ENCODE measurements at regions not wholly inside any gene's neighbourhood (a gene's known extent, or its start where the extent isn't known, plus 50 kb on each side); places are given as distances from the start of the nearest gene placed in this dataset.

DNA sequence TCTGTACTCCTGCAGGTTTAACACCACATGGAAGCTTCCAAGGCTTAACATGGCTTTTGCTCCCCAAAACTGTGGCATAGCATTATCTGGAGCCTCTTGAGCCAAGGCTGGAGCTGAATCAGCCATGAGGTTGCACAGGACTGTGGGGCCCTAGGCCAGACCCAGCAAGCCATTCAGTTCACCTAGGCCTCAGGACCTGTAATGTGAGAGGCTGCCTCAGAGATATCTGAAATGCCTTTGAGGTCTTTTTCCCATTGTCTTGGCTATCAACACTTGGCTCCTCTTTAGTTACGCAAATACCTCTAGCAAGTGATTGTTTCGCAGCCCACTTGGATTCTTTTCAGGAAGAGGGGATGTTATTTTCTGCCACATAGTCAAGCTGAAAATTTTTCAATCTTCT, 72.0 kb downstream of the VPREB1 start:
- H3K9ac ChIP-seq (replicated peaks in 1 of 4; ENCODE audit: extremely low read depth in 1 of 4, low read depth in 3 of 4, low read length in 3 of 4) = no peak overlapping the region
- 0 out of 8 replicates have a peak overlapping the region, but pooled peaks of 1 of the 4 experiments have one; percentile 7 for H3K4me3 ChIP-seq (ENCODE audit: extremely low read depth in 1 of 4, insufficient read depth in 2 of 4, low read depth in 3 of 4, low read length in 4 of 4)
- CTCF ChIA-PET (ENCODE audit: partially characterized antibody) = interaction anchor here (2.1 kb wide), 1 partner anchor 115 kb away, joined by 5 read pairs; no protein-coding TSS in a partner anchor
- H3K23me2 ChIP-seq (ENCODE audit: low read depth, low read length) = no peaks in the 10 kb centered on the region
- 77% methylated on average over 2 of the region's 2 CpGs; no CpG with 5 or more reads in 1 of the 2 experiments for WGBS, 2 experiments (ENCODE audit: extremely low coverage in 1 of 2, insufficient coverage in 1 of 2, insufficient read length in 1 of 2, insufficient replicate concordance in 2 of 2, low coverage in 1 of 2, low lambda C conversion rate in 2 of 2, missing lambda C conversion rate in 1 of 2)
- H3K36me3 ChIP-seq (ENCODE audit: control insufficient read depth in 2 of 4, insufficient read depth in 4 of 4, low read length in 3 of 4) = peaks cover 3 to 18% (median 7%) of the 10 kb centered on the region in 4 experiments; a peak in 6 of 8 replicates
- H3K27me3 ChIP-seq (replicated peaks in 1 of 4; ENCODE audit: control insufficient read depth in 3 of 4, extremely low read depth in 1 of 4, insufficient read depth in 3 of 4, low read length in 3 of 4) = peaks cover 15 to 45% (median 31%) of the 10 kb centered on the region in 4 experiments
- H3K23ac ChIP-seq (ENCODE audit: insufficient read length) = no peak overlapping the region
- H3K79me2 ChIP-seq (ENCODE audit: control insufficient read depth in 1 of 2, insufficient read depth in 2 of 2, low read length in 2 of 2) = no peaks in the 10 kb centered on the region
- peaks cover 0 to 5% of the 10 kb centered on the region in 2 experiments for H4K20me1 ChIP-seq (replicated peaks in 1 of 2; ENCODE audit: control insufficient read depth in 1 of 2, insufficient read depth in 2 of 2, low read length in 2 of 2)
- 0 out of 2 replicates have a peak overlapping the region, but pooled peaks have one; percentile 29 for H2BK20ac ChIP-seq (ENCODE audit: low read length)
- no peak overlapping the region for H2BK15ac ChIP-seq (ENCODE audit: low read length)
- H4K5ac ChIP-seq (ENCODE audit: insufficient read length, low read depth, low read length) = no peak overlapping the region
- no peak overlapping the region for H3K27ac ChIP-seq (ENCODE audit: low read depth, low read length)
- DNase-seq (ENCODE audit: low read depth in 1 of 2, low spot score in 2 of 2) = no peak
- H2AK5ac ChIP-seq (ENCODE audit: low read depth, low read length) = no peak overlapping the region
- no peak overlapping the region for H4K91ac ChIP-seq (replicated peaks; ENCODE audit: insufficient read length, low read length)
- H2BK5ac ChIP-seq (ENCODE audit: low read depth, low read length) = 0 out of 2 replicates have a peak overlapping the region, but pooled peaks have one; percentile 56
- POLR2A ChIA-PET (ENCODE audit: partially characterized antibody) = no interaction called here
- H3K4ac ChIP-seq (replicated peaks; ENCODE audit: insufficient read length, low read depth, low read length) = no peak overlapping the region
- H2AFZ ChIP-seq (ENCODE audit: low read length) = no peak overlapping the region
- H4K8ac ChIP-seq (ENCODE audit: extremely low read depth, insufficient read depth, low read length) = peak overlapping the region; percentile 59; the same call in 1 of the 2 replicates
- peak overlapping the region in 1 of 2 experiments; percentile 25; a peak in 1 of 4 replicates for H3K4me2 ChIP-seq (ENCODE audit: insufficient read depth in 1 of 2, low read depth in 2 of 2, low read length in 2 of 2)
- FAIRE-seq = peak; percentile 52
- H3K4me1 ChIP-seq (replicated peaks in 1 of 4; ENCODE audit: control insufficient read depth in 3 of 4, insufficient read depth in 4 of 4, low read length in 3 of 4) = peaks cover 0 to 3% (median 0%) of the 10 kb centered on the region in 4 experiments; a peak in 1 of 7 replicates
- H3K9me3 ChIP-seq (ENCODE audit: insufficient read depth in 2 of 2, low read depth in 1 of 2, low read length in 1 of 2) = peaks cover 2 to 5% of the 10 kb centered on the region in 2 experiments; a peak in 1 of 4 replicates
- no peak overlapping the region for H3K18ac ChIP-seq (ENCODE audit: extremely low read depth, low read length)
- H3K14ac ChIP-seq (ENCODE audit: insufficient read length) = no peak overlapping the region
- 0 out of 2 replicates have a peak overlapping the region, but pooled peaks have one; percentile 90 for H2BK12ac ChIP-seq (ENCODE audit: low read depth, low read length)
- H2BK120ac ChIP-seq (replicated peaks; ENCODE audit: low read depth, low read length) = no peak overlapping the region
- no peak overlapping the region for H3K56ac ChIP-seq (replicated peaks; ENCODE audit: insufficient read length, low read depth, low read length)
- no peaks in the 10 kb centered on the region; the same call in 1 of the 2 replicates for H3K79me1 ChIP-seq (ENCODE audit: low read depth, low read length)
- TF ChIP-seq MAFK (IDR thresholded peaks at IDR 0.05; ENCODE audit: low read depth, low read length) (no peak), POLR2A (IDR thresholded peaks at IDR 0.05; ENCODE audit: control extremely low read depth in 1 of 2, low read depth in 2 of 2, low read length in 2 of 2) (no peak)

All from H1 (cell line).